A673 (cell line): ENCODE measurements at regions not wholly inside any gene's neighbourhood (a gene's known extent, or its start where the extent isn't known, plus 50 kb on each side); places are given as distances from the start of the nearest gene placed in this dataset.

Source experiments
- BruUV-seq: library from RNA; stranded (reverse); fragments of 400-500 nt; replicated peaks from 2 replicates; lab custom pipeline; 2021; lab: Mats Ljungman, UMichigan
- CTCF ChIA-PET: fragments of 300-600 bp; sonication (Branson Sonifier 250); formaldehyde crosslinking; loops from one replicate; lab custom pipeline; 2022; ENCODE audit warnings: antibody characterized with exemption; lab: Charles Lee
- POLR2A ChIA-PET: fragments of 300-600 bp; sonication (Branson Sonifier 250); formaldehyde crosslinking; loops from one replicate; lab custom pipeline; 2022; ENCODE audit warnings: antibody characterized with exemption; ENCODE audit not compliant: low non-redundant PET; lab: Charles Lee
- DNase-seq: peaks from one replicate; pipeline ENCODE4 v3.0.0-alpha.2; 2015; ENCODE audit warnings: low spot score
- H3K27ac ChIP-seq: fragments of 200-600 bp; sonication (generic); 2 replicates; pipeline ENCODE4 v1.5.1; 2016; ENCODE audit warnings: mixed run types, low read depth, mild to moderate bottlenecking, mixed read lengths, antibody characterized with exemption, low read length; ENCODE audit not compliant: poor library complexity, severe bottlenecking
- H3K27me3 ChIP-seq: fragments of 200-600 bp; sonication (generic); replicated peaks from 2 replicates; pipeline ENCODE4 v1.6.1; 2017; ENCODE audit warnings: mixed run types, low read depth, mild to moderate bottlenecking, mixed read lengths, antibody characterized with exemption, low read length; ENCODE audit not compliant: insufficient read depth, poor library complexity
- H3K36me3 ChIP-seq: fragments of 200-600 bp; sonication (generic); 2 replicates; pipeline ENCODE4 v1.6.1; 2016; ENCODE audit warnings: mixed run types, mild to moderate bottlenecking, mixed read lengths, antibody characterized with exemption, low read length; ENCODE audit not compliant: insufficient read depth, poor library complexity, severe bottlenecking
- H3K4me1 ChIP-seq: fragments of 200-600 bp; sonication (generic); 2 replicates; pipeline ENCODE4 v1.6.1; 2017; ENCODE audit warnings: mixed run types, mild to moderate bottlenecking, mixed read lengths, antibody characterized with exemption, low read length; ENCODE audit not compliant: insufficient read depth, poor library complexity, severe bottlenecking
- H3K4me3 ChIP-seq: fragments of 200-600 bp; sonication (generic); 2 replicates; pipeline ENCODE4 v1.5.1; 2016; ENCODE audit warnings: low read depth, mixed run types, mild to moderate bottlenecking, mixed read lengths, low read length; ENCODE audit not compliant: poor library complexity, severe bottlenecking
- H3K9me3 ChIP-seq: fragments of 200-600 bp; sonication (generic); 2 replicates; pipeline ENCODE4 v1.6.1; 2016; ENCODE audit warnings: mixed run types, low read depth, mild to moderate bottlenecking, mixed read lengths, antibody characterized with exemption, low read length; ENCODE audit not compliant: poor library complexity, severe bottlenecking
- EZH2 ChIP-seq: fragments of 200-600 bp; sonication (generic); IDR thresholded peaks from 2 replicates; pipeline ENCODE4 v1.6.1; 2017; ENCODE audit warnings: borderline replicate concordance, low read depth, mild to moderate bottlenecking, mixed read lengths, antibody characterized with exemption, low read length; ENCODE audit not compliant: poor library complexity, severe bottlenecking
- intact Hi-C: fragments of 100-400 bp; cut with micrococcal nuclease; formaldehyde crosslinking; loops from one replicate; pipeline ENCODE4 v1.10.0; 2022; ENCODE audit not compliant: unreplicated experiment
- TF ChIP-seq, protein P1 (sequence below): fragments of 300-800, 200-600 bp; sonication (generic); conservative IDR thresholded peaks from 2 replicates; pipeline ENCODE4 v1.5.1; 2017; ENCODE audit warnings: low read depth, mild to moderate bottlenecking, antibody characterized with exemption, low read length, moderate library complexity, mixed read lengths

DNA sequence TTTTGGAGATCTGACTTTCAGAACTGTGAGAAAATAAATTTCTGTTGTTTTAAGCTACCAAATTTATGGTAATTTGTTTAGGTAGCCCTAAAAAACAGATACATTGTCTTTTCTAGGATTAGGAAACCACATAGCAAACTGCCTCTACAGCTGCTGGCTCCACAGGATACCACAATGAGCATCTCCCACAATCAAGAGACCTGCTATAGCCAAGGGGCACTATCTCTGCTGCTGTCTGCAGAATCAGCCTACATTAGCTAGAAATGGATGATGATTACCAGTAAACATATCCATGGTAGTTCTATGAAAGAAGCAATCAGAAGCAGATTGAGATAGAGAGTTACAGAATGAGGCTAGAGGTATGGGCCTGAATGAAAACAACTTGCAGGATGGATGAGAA is 244.4 kb upstream of the NDST4 start:
- H3K36me3 ChIP-seq, result no peaks in the 10 kb centered on the region
- DNase-seq, result no peak
- ChIA-PET POLR2A (no interaction called here), CTCF (no interaction called here)
- H3K27me3 ChIP-seq, result no peaks in the 10 kb centered on the region
- H3K4me3 ChIP-seq, result no peak overlapping the region
- no peak overlapping the region for H3K27ac ChIP-seq
- peaks cover 3% of the 10 kb centered on the region for H3K9me3 ChIP-seq
- TF ChIP-seq EZH2, result no peak
- TF ChIP-seq, protein P1, sequence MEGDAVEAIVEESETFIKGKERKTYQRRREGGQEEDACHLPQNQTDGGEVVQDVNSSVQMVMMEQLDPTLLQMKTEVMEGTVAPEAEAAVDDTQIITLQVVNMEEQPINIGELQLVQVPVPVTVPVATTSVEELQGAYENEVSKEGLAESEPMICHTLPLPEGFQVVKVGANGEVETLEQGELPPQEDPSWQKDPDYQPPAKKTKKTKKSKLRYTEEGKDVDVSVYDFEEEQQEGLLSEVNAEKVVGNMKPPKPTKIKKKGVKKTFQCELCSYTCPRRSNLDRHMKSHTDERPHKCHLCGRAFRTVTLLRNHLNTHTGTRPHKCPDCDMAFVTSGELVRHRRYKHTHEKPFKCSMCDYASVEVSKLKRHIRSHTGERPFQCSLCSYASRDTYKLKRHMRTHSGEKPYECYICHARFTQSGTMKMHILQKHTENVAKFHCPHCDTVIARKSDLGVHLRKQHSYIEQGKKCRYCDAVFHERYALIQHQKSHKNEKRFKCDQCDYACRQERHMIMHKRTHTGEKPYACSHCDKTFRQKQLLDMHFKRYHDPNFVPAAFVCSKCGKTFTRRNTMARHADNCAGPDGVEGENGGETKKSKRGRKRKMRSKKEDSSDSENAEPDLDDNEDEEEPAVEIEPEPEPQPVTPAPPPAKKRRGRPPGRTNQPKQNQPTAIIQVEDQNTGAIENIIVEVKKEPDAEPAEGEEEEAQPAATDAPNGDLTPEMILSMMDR, result no peak
- BruUV-seq, result no TSS peak
- peaks cover 14% of the 10 kb centered on the region for H3K4me1 ChIP-seq
- intact Hi-C loops, result no loop called here

- ChIA-PET POLR2A (no interaction called here), CTCF (no interaction called here)
- Histone ChIP-seq H3K4me3 (no peak overlapping the region), H3K36me3 (no peaks in the 10 kb centered on the region), H3K9me3 (peaks cover 5% of the 10 kb centered on the region), H3K27me3 (no peaks in the 10 kb centered on the region), H3K27ac (no peak overlapping the region), H3K4me1 (peaks cover 14% of the 10 kb centered on the region)
- TF ChIP-seq, protein P1, result no peak
- TF ChIP-seq EZH2, result no peak
- BruUV-seq, result no TSS peak
- intact Hi-C loops, result no loop called here
- DNase-seq, result peak; percentile 72
Observed at GRCh38 chr4:115356176-115356575, 242.8 kb upstream of the NDST4 start.

GRCh38 chr4:115355329-115355728 is 241.9 kb upstream of the NDST4 start:
- ChIA-PET POLR2A (no interaction called here), CTCF (no interaction called here)
- no peaks in the 10 kb centered on the region for H3K27me3 ChIP-seq
- no peak overlapping the region for H3K27ac ChIP-seq
- no TSS peak for BruUV-seq
- H3K9me3 ChIP-seq, result peaks cover 5% of the 10 kb centered on the region
- H3K36me3 ChIP-seq, result no peaks in the 10 kb centered on the region
- intact Hi-C loops, result no loop called here
- no peak overlapping the region for H3K4me3 ChIP-seq
- DNase-seq, result no peak
- H3K4me1 ChIP-seq, result peaks cover 9% of the 10 kb centered on the region
- TF ChIP-seq, protein P1, result no peak
- TF ChIP-seq EZH2, result no peak
